HEK293 (cell line): ENCODE measurements at regions not wholly inside any gene's neighbourhood (a gene's known extent, or its start where the extent isn't known, plus 50 kb on each side); places are given as distances from the start of the nearest gene placed in this dataset.

Experiments used
- CTCF ChIA-PET: fragments of 350-600 bp; formaldehyde crosslinking; extraction: SDS; loops from one replicate; lab custom pipeline; 2021; ENCODE audit warnings: antibody characterized with exemption; lab: Yijun Ruan, JAX
- POLR2A ChIA-PET: fragments of 300-600 bp; formaldehyde crosslinking; extraction: SDS; loops from one replicate; lab custom pipeline; 2020; ENCODE audit warnings: antibody characterized with exemption, inconsistent platforms; lab: Yijun Ruan, JAX
- H3K27ac ChIP-seq: fragments of 200-500 bp; sonication (Bioruptor generic); 2 replicates; pipeline ENCODE4 v1.5.1; 2014; ENCODE audit warnings: low read depth, low read length, control low read depth, inconsistent platforms; ENCODE audit errors: extremely low read depth
- H3K36me3 ChIP-seq, 2 experiments: fragments of 200-500 bp in 1 of 2; sonication (Bioruptor generic) in 1 of 2; 1 replicate in 1 of 2; 2 replicates in 1 of 2; pipeline ENCODE4 v1.5.1; 2014 to 2017; ENCODE audit warnings: inconsistent platforms in 2 of 2, low read length in 2 of 2; ENCODE audit not compliant: control insufficient read depth in 2 of 2, insufficient read depth in 1 of 2
- H3K4me1 ChIP-seq: fragments of 200-500 bp; sonication (Bioruptor generic); 2 replicates; pipeline ENCODE4 v1.5.1; 2014; ENCODE audit warnings: mild to moderate bottlenecking, low read length, inconsistent platforms; ENCODE audit not compliant: control insufficient read depth, insufficient read depth
- H3K4me3 ChIP-seq: 2 replicates; pipeline ENCODE4 v1.5.1; 2011; ENCODE audit warnings: low read depth, mild to moderate bottlenecking, control low read depth, low read length, moderate library complexity
- H3K9me3 ChIP-seq: fragments of 200-500 bp; sonication (Bioruptor generic); 2 replicates; pipeline ENCODE4 v1.5.1; 2014; ENCODE audit warnings: low read depth, low read length, inconsistent platforms; ENCODE audit not compliant: control insufficient read depth, insufficient read depth
- GLI4 ChIP-seq: fragments of 450-650 bp; formaldehyde crosslinking; IDR thresholded peaks from 2 replicates; pipeline ENCODE4 v1.5.1; 2016; ENCODE audit warnings: missing biosample characterization, missing genetic modification characterization
- SP2 ChIP-seq: fragments of 450-650 bp; formaldehyde crosslinking; IDR thresholded peaks from 2 replicates; pipeline ENCODE4 v1.5.1; 2016; ENCODE audit warnings: missing biosample characterization, missing genetic modification characterization
- ZFHX2 ChIP-seq: fragments of 450-650 bp; formaldehyde crosslinking; conservative IDR thresholded peaks from 2 replicates; pipeline ENCODE4 v1.5.1; 2016; ENCODE audit warnings: missing biosample characterization, missing genetic modification characterization
- ZNF19 ChIP-seq: fragments of 450-650 bp; formaldehyde crosslinking; IDR thresholded peaks from 2 replicates; pipeline ENCODE4; 2016; ENCODE audit warnings: missing biosample characterization, missing genetic modification characterization, low read depth
- ZNF202 ChIP-seq: fragments of 450-650 bp; formaldehyde crosslinking; IDR thresholded peaks from 2 replicates; pipeline ENCODE4 v1.5.1; 2016; ENCODE audit warnings: missing biosample characterization, missing genetic modification characterization, borderline replicate concordance
- ZNF24 ChIP-seq: fragments of 450-650 bp; formaldehyde crosslinking; IDR thresholded peaks from 2 replicates; pipeline ENCODE4 v1.5.1; 2016; ENCODE audit warnings: missing biosample characterization, missing genetic modification characterization
- ZNF292 ChIP-seq: fragments of 450-650 bp; formaldehyde crosslinking; IDR thresholded peaks from 2 replicates; pipeline ENCODE4 v1.5.1; 2016; ENCODE audit warnings: low read depth, missing biosample characterization, missing genetic modification characterization, borderline replicate concordance
- ZNF302 ChIP-seq: fragments of 450-650 bp; formaldehyde crosslinking; IDR thresholded peaks from 2 replicates; pipeline ENCODE4 v1.5.1; 2016; ENCODE audit warnings: missing biosample characterization, missing genetic modification characterization, low read depth
- ZNF354C ChIP-seq: fragments of 450-650 bp; formaldehyde crosslinking; IDR thresholded peaks from 2 replicates; pipeline ENCODE4 v1.5.1; 2016; ENCODE audit warnings: missing biosample characterization, missing genetic modification characterization, low read depth, borderline replicate concordance
- ZNF416 ChIP-seq: fragments of 450-650 bp; formaldehyde crosslinking; IDR thresholded peaks from 2 replicates; pipeline ENCODE4 v1.5.1; 2016; ENCODE audit warnings: missing biosample characterization, missing genetic modification characterization
- ZNF514 ChIP-seq: fragments of 450-650 bp; formaldehyde crosslinking; IDR thresholded peaks from 2 replicates; pipeline ENCODE4 v1.5.1; 2016; ENCODE audit warnings: missing biosample characterization, missing genetic modification characterization
- ZNF571 ChIP-seq: fragments of 450-650 bp; formaldehyde crosslinking; IDR thresholded peaks from 2 replicates; pipeline ENCODE4 v1.5.0; 2017; ENCODE audit warnings: missing biosample characterization, missing genetic modification characterization
- ZNF626 ChIP-seq: fragments of 450-650 bp; sonication (Bioruptor Pico); formaldehyde crosslinking; IDR thresholded peaks from 2 replicates; pipeline ENCODE4 v1.5.1; 2018; ENCODE audit warnings: missing biosample characterization, missing genetic modification characterization, inconsistent platforms
- ZNF776 ChIP-seq: fragments of 450-650 bp; formaldehyde crosslinking; IDR thresholded peaks from 2 replicates; pipeline ENCODE4 v1.5.0; 2017; ENCODE audit warnings: missing biosample characterization, missing genetic modification characterization, borderline replicate concordance
- TF ChIP-seq, protein P1 (sequence below): fragments of 450-650 bp; formaldehyde crosslinking; IDR thresholded peaks from 2 replicates; pipeline ENCODE4 v1.5.1; 2016; ENCODE audit warnings: missing biosample characterization, missing genetic modification characterization
- TF ChIP-seq, protein P2 (sequence below): fragments of 450-650 bp; formaldehyde crosslinking; IDR thresholded peaks from 2 replicates; pipeline ENCODE4 v1.5.1; 2016; ENCODE audit warnings: missing biosample characterization, missing genetic modification characterization, borderline replicate concordance
- TF ChIP-seq, protein P3 (sequence below): fragments of 450-650 bp; formaldehyde crosslinking; IDR thresholded peaks from 2 replicates; pipeline ENCODE4 v1.5.1; 2017; ENCODE audit warnings: missing biosample characterization, missing genetic modification characterization

DNA sequence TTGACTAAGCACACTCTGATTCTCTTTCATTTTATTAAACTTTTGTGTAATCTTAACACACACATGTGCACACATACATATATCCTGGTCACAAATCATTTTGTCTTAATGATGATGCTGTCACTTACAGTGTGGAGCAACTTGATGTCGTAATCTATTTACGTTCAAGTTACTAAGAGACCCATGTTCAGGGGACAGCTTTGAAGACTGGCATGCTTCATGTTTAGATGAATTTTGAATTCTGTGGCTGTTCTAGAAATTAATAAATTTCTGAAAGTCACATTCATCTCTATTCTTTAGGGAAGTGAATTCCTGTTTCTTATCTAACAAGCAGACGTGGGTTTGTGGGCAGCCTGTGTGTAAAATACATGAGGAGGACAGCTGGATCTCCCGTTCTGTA, 1637.8 kb downstream of the PLA2G4A start:
- ChIA-PET CTCF (no interaction called here), POLR2A (no interaction called here)
- Histone ChIP-seq H3K27ac (no peak overlapping the region), H3K4me3 (no peak overlapping the region), H3K4me1 (no peaks in the 10 kb centered on the region), H3K36me3 (no peaks in the 10 kb centered on the region), H3K9me3 (no peaks in the 10 kb centered on the region)
- TF ChIP-seq ZNF514 (tag by site-specific recombination) (no peak), ZNF202 (no peak), ZNF776 (no peak), GLI4 (tag by site-specific recombination) (no peak), ZNF416 (tag by site-specific recombination) (no peak), ZNF354C (no peak), ZFHX2 (tag by site-specific recombination) (no peak)
- TF ChIP-seq, protein P1, sequence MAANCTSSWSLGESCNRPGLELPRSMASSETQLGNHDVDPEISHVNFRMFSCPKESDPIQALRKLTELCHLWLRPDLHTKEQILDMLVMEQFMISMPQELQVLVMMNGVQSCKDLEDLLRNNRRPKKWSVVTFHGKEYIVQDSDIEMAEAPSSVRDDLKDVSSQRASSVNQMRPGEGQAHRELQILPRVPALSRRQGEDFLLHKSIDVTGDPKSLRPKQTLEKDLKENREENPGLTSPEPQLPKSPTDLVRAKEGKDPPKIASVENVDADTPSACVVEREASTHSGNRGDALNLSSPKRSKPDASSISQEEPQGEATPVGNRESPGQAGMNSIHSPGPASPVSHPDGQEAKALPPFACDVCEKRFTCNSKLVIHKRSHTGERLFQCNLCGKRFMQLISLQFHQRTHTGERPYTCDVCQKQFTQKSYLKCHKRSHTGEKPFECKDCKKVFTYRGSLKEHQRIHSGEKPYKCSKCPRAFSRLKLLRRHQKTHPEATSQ = no peak
- TF ChIP-seq, protein P2, sequence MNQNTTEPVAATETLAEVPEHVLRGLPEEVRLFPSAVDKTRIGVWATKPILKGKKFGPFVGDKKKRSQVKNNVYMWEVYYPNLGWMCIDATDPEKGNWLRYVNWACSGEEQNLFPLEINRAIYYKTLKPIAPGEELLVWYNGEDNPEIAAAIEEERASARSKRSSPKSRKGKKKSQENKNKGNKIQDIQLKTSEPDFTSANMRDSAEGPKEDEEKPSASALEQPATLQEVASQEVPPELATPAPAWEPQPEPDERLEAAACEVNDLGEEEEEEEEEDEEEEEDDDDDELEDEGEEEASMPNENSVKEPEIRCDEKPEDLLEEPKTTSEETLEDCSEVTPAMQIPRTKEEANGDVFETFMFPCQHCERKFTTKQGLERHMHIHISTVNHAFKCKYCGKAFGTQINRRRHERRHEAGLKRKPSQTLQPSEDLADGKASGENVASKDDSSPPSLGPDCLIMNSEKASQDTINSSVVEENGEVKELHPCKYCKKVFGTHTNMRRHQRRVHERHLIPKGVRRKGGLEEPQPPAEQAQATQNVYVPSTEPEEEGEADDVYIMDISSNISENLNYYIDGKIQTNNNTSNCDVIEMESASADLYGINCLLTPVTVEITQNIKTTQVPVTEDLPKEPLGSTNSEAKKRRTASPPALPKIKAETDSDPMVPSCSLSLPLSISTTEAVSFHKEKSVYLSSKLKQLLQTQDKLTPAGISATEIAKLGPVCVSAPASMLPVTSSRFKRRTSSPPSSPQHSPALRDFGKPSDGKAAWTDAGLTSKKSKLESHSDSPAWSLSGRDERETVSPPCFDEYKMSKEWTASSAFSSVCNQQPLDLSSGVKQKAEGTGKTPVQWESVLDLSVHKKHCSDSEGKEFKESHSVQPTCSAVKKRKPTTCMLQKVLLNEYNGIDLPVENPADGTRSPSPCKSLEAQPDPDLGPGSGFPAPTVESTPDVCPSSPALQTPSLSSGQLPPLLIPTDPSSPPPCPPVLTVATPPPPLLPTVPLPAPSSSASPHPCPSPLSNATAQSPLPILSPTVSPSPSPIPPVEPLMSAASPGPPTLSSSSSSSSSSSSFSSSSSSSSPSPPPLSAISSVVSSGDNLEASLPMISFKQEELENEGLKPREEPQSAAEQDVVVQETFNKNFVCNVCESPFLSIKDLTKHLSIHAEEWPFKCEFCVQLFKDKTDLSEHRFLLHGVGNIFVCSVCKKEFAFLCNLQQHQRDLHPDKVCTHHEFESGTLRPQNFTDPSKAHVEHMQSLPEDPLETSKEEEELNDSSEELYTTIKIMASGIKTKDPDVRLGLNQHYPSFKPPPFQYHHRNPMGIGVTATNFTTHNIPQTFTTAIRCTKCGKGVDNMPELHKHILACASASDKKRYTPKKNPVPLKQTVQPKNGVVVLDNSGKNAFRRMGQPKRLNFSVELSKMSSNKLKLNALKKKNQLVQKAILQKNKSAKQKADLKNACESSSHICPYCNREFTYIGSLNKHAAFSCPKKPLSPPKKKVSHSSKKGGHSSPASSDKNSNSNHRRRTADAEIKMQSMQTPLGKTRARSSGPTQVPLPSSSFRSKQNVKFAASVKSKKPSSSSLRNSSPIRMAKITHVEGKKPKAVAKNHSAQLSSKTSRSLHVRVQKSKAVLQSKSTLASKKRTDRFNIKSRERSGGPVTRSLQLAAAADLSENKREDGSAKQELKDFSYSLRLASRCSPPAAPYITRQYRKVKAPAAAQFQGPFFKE (tag by site-specific recombination) = no peak
- TF ChIP-seq, protein P3, sequence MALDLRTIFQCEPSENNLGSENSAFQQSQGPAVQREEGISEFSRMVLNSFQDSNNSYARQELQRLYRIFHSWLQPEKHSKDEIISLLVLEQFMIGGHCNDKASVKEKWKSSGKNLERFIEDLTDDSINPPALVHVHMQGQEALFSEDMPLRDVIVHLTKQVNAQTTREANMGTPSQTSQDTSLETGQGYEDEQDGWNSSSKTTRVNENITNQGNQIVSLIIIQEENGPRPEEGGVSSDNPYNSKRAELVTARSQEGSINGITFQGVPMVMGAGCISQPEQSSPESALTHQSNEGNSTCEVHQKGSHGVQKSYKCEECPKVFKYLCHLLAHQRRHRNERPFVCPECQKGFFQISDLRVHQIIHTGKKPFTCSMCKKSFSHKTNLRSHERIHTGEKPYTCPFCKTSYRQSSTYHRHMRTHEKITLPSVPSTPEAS (tag by site-specific recombination) = no peak

DNA sequence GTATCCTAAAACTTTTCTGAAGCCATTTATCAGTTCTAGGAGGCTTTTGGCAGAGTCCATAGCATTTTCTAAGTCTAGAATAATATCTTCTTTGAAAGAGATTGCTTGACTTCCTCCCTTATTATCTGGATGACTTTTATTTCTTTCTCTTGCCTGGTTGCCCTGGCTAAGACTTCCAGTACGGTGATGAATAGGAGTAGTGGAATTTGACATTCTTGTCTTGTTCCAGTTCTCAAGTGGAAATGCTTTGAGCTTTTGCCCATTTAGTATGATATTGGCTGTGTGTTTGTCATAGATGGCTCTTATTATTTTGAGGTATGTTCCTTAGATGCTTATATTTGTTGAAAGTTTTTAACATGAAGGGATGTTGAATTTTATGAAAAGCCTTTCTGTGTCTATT, 1647.9 kb downstream of the PLA2G4A start:
- Histone ChIP-seq H3K36me3 (no peaks in the 10 kb centered on the region), H3K4me1 (no peaks in the 10 kb centered on the region), H3K4me3 (no peak overlapping the region), H3K27ac (no peak overlapping the region), H3K9me3 (no peaks in the 10 kb centered on the region)
- ChIA-PET CTCF (interaction anchor here (0.6 kb wide), 1 partner anchor 367 kb away, joined by 4 read pairs; no protein-coding TSS in a partner anchor), POLR2A (no interaction called here)
- TF ChIP-seq ZNF571 (tag by site-specific recombination) (no peak), ZNF19 (tag by site-specific recombination) (no peak), ZNF24 (tag by site-specific recombination) (no peak), ZNF626 (tag by site-specific recombination) (no peak), ZNF292 (no peak), SP2 (no peak), ZNF302 (tag by site-specific recombination) (no peak)
